CD14-positive monocyte (primary cell): ENCODE measurements at regions not wholly inside any gene's neighbourhood (a gene's known extent, or its start where the extent isn't known, plus 50 kb on each side); places are given as distances from the start of the nearest gene placed in this dataset.

Source experiments
- DNase-seq, 3 donors: peaks; one replicate each; pipeline ENCODE4 v3.0.0-alpha.2; 2011 to 2022
- H2AFZ ChIP-seq: 2 replicates; pipeline ENCODE4 v1.6.0; 2012; ENCODE audit warnings: mild to moderate bottlenecking, low read depth, low read length, inconsistent platforms; ENCODE audit not compliant: insufficient read depth, poor library complexity, severe bottlenecking
- H3K27ac ChIP-seq, 2 donors: 1 replicate in 1 of 2; 2 replicates in 1 of 2; pipeline ENCODE4 v1.5.1; 2012 to 2013; ENCODE audit warnings: low read length in 2 of 2, control low read depth in 1 of 2, inconsistent platforms in 1 of 2, low read depth in 1 of 2, mild to moderate bottlenecking in 1 of 2
- H3K27me3 ChIP-seq, 2 donors: one replicate each; pipeline versions ENCODE4 v1.6.0 to v1.6.1; 2011 to 2013; ENCODE audit warnings: low read length in 2 of 2; ENCODE audit not compliant: control insufficient read depth in 2 of 2, insufficient read depth in 2 of 2
- H3K36me3 ChIP-seq, 2 donors: replicated peaks in 1 of 2; 1 replicate in 1 of 2; 2 replicates in 1 of 2; pipeline versions ENCODE4 v1.5.1 to v1.6.1; 2012 to 2013; ENCODE audit warnings: low read length in 2 of 2, control low read depth in 1 of 2, inconsistent platforms in 1 of 2, mild to moderate bottlenecking in 1 of 2; ENCODE audit not compliant: insufficient read depth in 2 of 2, control insufficient read depth in 1 of 2
- H3K4me1 ChIP-seq, 2 donors: 1 replicate in 1 of 2; 2 replicates in 1 of 2; pipeline versions ENCODE4 v1.5.1 to v1.6.1; 2012 to 2013; ENCODE audit warnings: low read length in 2 of 2, control low read depth in 1 of 2, inconsistent platforms in 1 of 2, mild to moderate bottlenecking in 1 of 2, moderate library complexity in 1 of 2; ENCODE audit not compliant: insufficient read depth in 2 of 2, control insufficient read depth in 1 of 2
- H3K4me2 ChIP-seq: replicated peaks from 2 replicates; pipeline ENCODE3; 2012; ENCODE audit warnings: low read length, moderate library complexity, mild to moderate bottlenecking; ENCODE audit not compliant: poor library complexity, severe bottlenecking; ENCODE audit errors: extremely low read depth
- H3K4me3 ChIP-seq, 3 experiments: fragments of 200-600 bp in 1 of 3; sonication (generic) in 1 of 3; replicated peaks in 1 of 3; 1 replicate in 2 of 3; 2 replicates in 1 of 3; pipeline ENCODE4 v1.5.1; 2011 to 2013; ENCODE audit warnings: low read length in 3 of 3, mild to moderate bottlenecking in 3 of 3, control low read depth in 2 of 3, low read depth in 2 of 3, inconsistent platforms in 1 of 3, moderate library complexity in 1 of 3
- H3K79me2 ChIP-seq: 2 replicates; pipeline ENCODE4 v1.6.0; 2012; ENCODE audit warnings: mild to moderate bottlenecking, control low read depth, inconsistent platforms, low read length, moderate library complexity; ENCODE audit not compliant: insufficient read depth
- H3K9ac ChIP-seq: 2 replicates; pipeline ENCODE4 v1.6.0; 2017; ENCODE audit warnings: low read length, mild to moderate bottlenecking; ENCODE audit not compliant: insufficient read depth, poor library complexity, severe bottlenecking
- H3K9me3 ChIP-seq, 2 donors: replicated peaks in 1 of 2; 1 replicate in 1 of 2; 2 replicates in 1 of 2; pipeline versions ENCODE4 v1.5.1 to v1.6.1; 2012 to 2013; ENCODE audit warnings: low read length in 2 of 2, control low read depth in 1 of 2; ENCODE audit not compliant: control insufficient read depth in 1 of 2, insufficient read depth in 1 of 2
- H4K20me1 ChIP-seq: 2 replicates; pipeline ENCODE4 v1.6.0; 2012; ENCODE audit warnings: mild to moderate bottlenecking, low read length, control low read depth, moderate library complexity; ENCODE audit not compliant: insufficient read depth
- H3K27ac Mint-ChIP-seq, 7 donors: one replicate each; pipeline ENCODE4 v1.8.0; 2020; ENCODE audit warnings: mild to moderate bottlenecking in 7 of 7, mixed read lengths in 7 of 7, moderate library complexity in 6 of 7, inconsistent platforms in 2 of 7
- H3K27me3 Mint-ChIP-seq, 3 donors: one replicate each; pipeline ENCODE4 v1.8.0; 2021 to 2022; ENCODE audit warnings: low read depth in 3 of 3, mild to moderate bottlenecking in 3 of 3, mixed read lengths in 3 of 3, moderate library complexity in 3 of 3, inconsistent platforms in 1 of 3
- H3K36me3 Mint-ChIP-seq, 2 donors: one replicate each; pipeline ENCODE4 v1.8.0; 2020; ENCODE audit warnings: mixed read lengths in 2 of 2, inconsistent platforms in 1 of 2, mild to moderate bottlenecking in 1 of 2
- H3K4me1 Mint-ChIP-seq: one replicate; pipeline ENCODE4 v1.8.0; 2020; ENCODE audit warnings: mild to moderate bottlenecking, mixed read lengths
- H3K4me3 Mint-ChIP-seq, 2 donors: one replicate each; pipeline ENCODE4 v1.8.0; 2020; ENCODE audit warnings: mild to moderate bottlenecking in 2 of 2, mixed read lengths in 2 of 2, moderate library complexity in 1 of 2
- H3K9me3 Mint-ChIP-seq, 7 donors: one replicate each; pipeline ENCODE4 v1.8.0; 2020 to 2022; ENCODE audit warnings: mixed read lengths in 7 of 7, mild to moderate bottlenecking in 6 of 7, moderate library complexity in 6 of 7, inconsistent platforms in 2 of 7
- CTCF ChIP-seq: fragments of 200-600 bp; IDR thresholded peaks from one replicate; pipeline ENCODE4 v1.8.0; 2022; ENCODE audit warnings: antibody characterized with exemption, mild to moderate bottlenecking
- WGBS: methylation state at CpG from one replicate; pipeline ENCODE4 v1.1.5; 2013; ENCODE audit warnings: missing lambda C conversion rate; ENCODE audit not compliant: insufficient coverage; 5-methylcytosine and 5-hydroxymethylcytosine counted together
- intact Hi-C, 2 donors: fragments of 100-400 bp; cut with micrococcal nuclease; formaldehyde crosslinking; loops; one replicate each; pipeline versions ENCODE4 v1.15.0 to v1.15.1; 2023

- Mint-ChIP-seq H3K36me3 (no peaks in the 10 kb centered on the region), H3K27me3 (peaks cover 0 to 3% (median 2%) of the 10 kb centered on the region in 3 donors), H3K4me1 (no peaks in the 10 kb centered on the region), H3K27ac (no peak overlapping the region), H3K4me3 (no peak overlapping the region), H3K9me3 (peaks cover 18 to 46% (median 23%) of the 10 kb centered on the region in 7 donors)
- Histone ChIP-seq H3K27ac (no peak overlapping the region), H3K4me2 (no peak overlapping the region), H3K9me3 (peaks cover 37 to 46% of the 10 kb centered on the region in 2 donors), H4K20me1 (no peaks in the 10 kb centered on the region), H2AFZ (no peak overlapping the region), H3K4me3 (no peak overlapping the region), H3K9ac (no peak overlapping the region), H3K79me2 (no peaks in the 10 kb centered on the region), H3K27me3 (no peaks in the 10 kb centered on the region), H3K36me3 (no peaks in the 10 kb centered on the region), H3K4me1 (no peaks in the 10 kb centered on the region)
- intact Hi-C loops, result no loop called here
- no peak for DNase-seq
- WGBS, result 77% methylated on average over 15 of the region's 18 CpGs
- TF ChIP-seq CTCF, result no peak
Measured at GRCh38 chr1:4422504-4423289, 231.7 kb upstream of the AJAP1 start.

- H3K4me1 ChIP-seq, result no peaks in the 10 kb centered on the region
- no peaks in the 10 kb centered on the region for H3K79me2 ChIP-seq
- H3K9me3 ChIP-seq, result peaks cover 32 to 44% of the 10 kb centered on the region in 2 donors
- H2AFZ ChIP-seq, result no peak overlapping the region
- no peak overlapping the region for H3K9ac ChIP-seq
- no peak for DNase-seq
- H3K4me3 Mint-ChIP-seq, result no peak overlapping the region
- H3K27me3 Mint-ChIP-seq, result peaks cover 0 to 2% (median 2%) of the 10 kb centered on the region in 3 donors
- no peaks in the 10 kb centered on the region for H3K27me3 ChIP-seq
- H3K36me3 Mint-ChIP-seq, result no peaks in the 10 kb centered on the region
- no peak overlapping the region for H3K4me3 ChIP-seq
- peaks cover 17 to 37% (median 22%) of the 10 kb centered on the region in 7 donors for H3K9me3 Mint-ChIP-seq
- no peak overlapping the region for H3K27ac ChIP-seq
- no peaks in the 10 kb centered on the region for H4K20me1 ChIP-seq
- H3K27ac Mint-ChIP-seq, result no peak overlapping the region
- no peaks in the 10 kb centered on the region for H3K4me1 Mint-ChIP-seq
- no peak for TF ChIP-seq CTCF
- H3K36me3 ChIP-seq, result no peaks in the 10 kb centered on the region
- no peak overlapping the region for H3K4me2 ChIP-seq
- intact Hi-C loops, result no loop called here
- WGBS, result 90% methylated on average over 6 of the region's 8 CpGs
Measured at GRCh38 chr1:4424254-4424653, 230.2 kb upstream of the AJAP1 start.
